HepG2 (cell line): ENCODE measurements at regions not wholly inside any gene's neighbourhood (a gene's known extent, or its start where the extent isn't known, plus 50 kb on each side); places are given as distances from the start of the nearest gene placed in this dataset.
A peak's percentile ranks its signal among the peaks of the same experiment; 100 is the strongest.

ENCODE experiments used
- ATAC-seq: fragments of 200-7000 bp; cut with Tn5 transposase; 3 replicates; pipeline ENCODE4 v1.9.1; 2020; ENCODE audit warnings: mild to moderate bottlenecking, moderate library complexity
- BruUV-seq: library from RNA; stranded (reverse); fragments of 400-500 nt; replicated peaks from 2 replicates; lab custom pipeline; 2021; lab: Mats Ljungman, UMichigan
- CTCF ChIA-PET: fragments of 300-600 bp; formaldehyde crosslinking; extraction: SDS; loops from one replicate; lab custom pipeline; 2021; ENCODE audit warnings: low total read pairs, inconsistent platforms, low intra/inter-chr PET ratio; lab: Yijun Ruan, JAX
- POLR2A ChIA-PET: fragments of 350-600 bp; sonication (Branson Sonifier 250); formaldehyde crosslinking; loops from one replicate; lab custom pipeline; 2020; ENCODE audit warnings: antibody characterized with exemption, inconsistent platforms; lab: Yijun Ruan, JAX
- DNase-seq: peaks from one replicate; pipeline ENCODE4 v3.0.0-alpha.2; 2015; ENCODE audit warnings: low spot score
- FAIRE-seq: peaks from 3 replicates; lab custom pipeline; 2011; peaks lifted over from hg19 to GRCh38; lab: Jason Lieb, UNC
- H2AFZ ChIP-seq: one replicate; pipeline ENCODE4 v1.6.1; 2011; ENCODE audit warnings: low read length, inconsistent platforms
- H3K27ac ChIP-seq: fragments of 300-600 bp; 3 replicates; pipeline ENCODE4 v1.8.0; 2011; ENCODE audit warnings: mixed run types, mild to moderate bottlenecking, mixed read lengths, low read length, inconsistent platforms; ENCODE audit not compliant: insufficient read depth; ENCODE audit errors: extremely low read length
- H3K27me3 ChIP-seq, 2 experiments: fragments of 200-600 bp in 1 of 2; 2 replicates in 1 of 2; 3 replicates in 1 of 2; pipeline versions ENCODE4 v1.6.0 to v1.8.0; 2011; ENCODE audit warnings: low read length in 2 of 2, mild to moderate bottlenecking in 2 of 2, moderate library complexity in 2 of 2, inconsistent platforms in 1 of 2; ENCODE audit not compliant: insufficient read depth in 2 of 2, control insufficient read depth in 1 of 2
- H3K36me3 ChIP-seq, 2 experiments: fragments of 200-600 bp in 1 of 2; replicated peaks in 1 of 2; 2 replicates in 1 of 2; 3 replicates in 1 of 2; pipeline versions ENCODE4 v1.5.1 to v1.8.0; 2011; ENCODE audit warnings: low read length in 2 of 2, inconsistent platforms in 1 of 2; ENCODE audit not compliant: insufficient read depth in 2 of 2, control insufficient read depth in 1 of 2
- H3K4me1 ChIP-seq: 2 replicates; pipeline ENCODE4 v1.5.1; 2012; ENCODE audit warnings: low read length, inconsistent platforms; ENCODE audit not compliant: insufficient read depth
- H3K4me2 ChIP-seq: 2 replicates; pipeline ENCODE4 v1.6.0; 2011; ENCODE audit warnings: low read depth, low read length, inconsistent platforms
- H3K4me3 ChIP-seq, 3 experiments: fragments of 200-600 bp in 1 of 3; sonication (generic), shearing (Covaris generic) in 1 of 3; replicated peaks in 1 of 3; 2 replicates each; pipeline ENCODE4 v1.5.1; 2011 to 2016; ENCODE audit warnings: low read length in 3 of 3, inconsistent platforms in 2 of 3, low read depth in 2 of 3, mild to moderate bottlenecking in 2 of 3, control low read depth in 1 of 3, mixed read lengths in 1 of 3; ENCODE audit not compliant: insufficient read depth in 1 of 3
- H3K79me2 ChIP-seq: one replicate; pipeline ENCODE4 v1.6.1; 2011; ENCODE audit warnings: low read length, inconsistent platforms; ENCODE audit not compliant: insufficient read depth
- H3K9ac ChIP-seq: 2 replicates; pipeline ENCODE4 v1.6.0; 2011; ENCODE audit warnings: mild to moderate bottlenecking, low read depth, low read length, inconsistent platforms; ENCODE audit not compliant: insufficient read depth
- H3K9me3 ChIP-seq: 2 replicates; pipeline ENCODE4 v1.5.1; 2012; ENCODE audit warnings: mild to moderate bottlenecking, low read length
- H4K20me1 ChIP-seq: 2 replicates; pipeline ENCODE4 v1.6.0; 2011; ENCODE audit warnings: inconsistent platforms, mild to moderate bottlenecking, low read length, moderate library complexity; ENCODE audit not compliant: insufficient read depth
- ATF7 ChIP-seq, 2 experiments: fragments of 450-650 bp in 1 of 2; sonication (generic) in 1 of 2; formaldehyde crosslinking in 1 of 2; IDR thresholded peaks; 2 replicates each; pipeline versions ENCODE4 v1.4.0 to v1.6.1; 2016 to 2020; ENCODE audit warnings: antibody characterized with exemption in 1 of 2, mild to moderate bottlenecking in 1 of 2, missing genetic modification reagents in 1 of 2
- ISL2 ChIP-seq: sonication (generic); formaldehyde crosslinking; IDR thresholded peaks from 2 replicates; pipeline ENCODE4 v1.5.0; 2020; ENCODE audit warnings: missing genetic modification reagents
- SOX13 ChIP-seq, 3 experiments: fragments of 450-650 bp in 1 of 3; sonication (generic) in 1 of 3; formaldehyde crosslinking in 1 of 3; IDR thresholded peaks in 2 of 3; conservative IDR thresholded peaks in 1 of 3; 2 replicates each; pipeline versions ENCODE4 v1.5.0 to v1.6.1; 2016 to 2020; ENCODE audit warnings: antibody characterized with exemption in 1 of 3, mild to moderate bottlenecking in 1 of 3, missing compliant biosample characterization in 1 of 3, missing genetic modification reagents in 1 of 3, moderate library complexity in 1 of 3
- ZC3H4 ChIP-seq: sonication (generic); formaldehyde crosslinking; IDR thresholded peaks from 2 replicates; pipeline ENCODE4 v1.4.0; 2020; ENCODE audit warnings: missing genetic modification reagents, borderline replicate concordance
- WGBS: methylation state at CpG from one replicate; pipeline ENCODE4 v1.1.6; 2017; ENCODE audit warnings: low lambda C conversion rate; 5-methylcytosine and 5-hydroxymethylcytosine counted together
- in situ Hi-C: cut with HindIII; loops from 2 replicates; pipeline ENCODE4 v1.10.0; 2017; ENCODE audit warnings: low pct_unique_long_range_greater_than_20kb; ENCODE audit not compliant: extremely low pct_ligation_motif_present
- intact Hi-C: fragments of 100-400 bp; cut with micrococcal nuclease; formaldehyde crosslinking; loops from one replicate; pipeline ENCODE4 v1.10.0; 2022; ENCODE audit not compliant: unreplicated experiment

GRCh38 chr7:42502022-42502421, 265.0 kb upstream of the GLI3 start:
- Histone ChIP-seq H3K4me2 (no peak overlapping the region), H3K9me3 (peaks cover 16% of the 10 kb centered on the region; the same call in 1 of the 2 replicates), H3K79me2 (no peaks in the 10 kb centered on the region), H4K20me1 (no peaks in the 10 kb centered on the region), H3K27ac (no peak overlapping the region), H3K4me1 (no peaks in the 10 kb centered on the region), H3K9ac (no peak overlapping the region), H3K4me3 (no peak overlapping the region), H3K27me3 (no peaks in the 10 kb centered on the region), H3K36me3 (no peaks in the 10 kb centered on the region), H2AFZ (no peak overlapping the region)
- ATAC-seq (no peak), DNase-seq (no peak), FAIRE-seq (no peak)
- intact Hi-C loops, result no loop called here
- in situ Hi-C loops, result no loop called here
- CTCF ChIA-PET, result no interaction called here
- TF ChIP-seq SOX13 (IDR thresholded peaks at IDR 0.05), result no peak
- TF ChIP-seq SOX13 (CRISPR knock-in tag; conservative IDR thresholded peaks at IDR 0.05 in 1 of 2, IDR thresholded peaks at IDR 0.05 in 1 of 2), result no peak
- no peak for TF ChIP-seq ISL2 (CRISPR knock-in tag)
- 0% methylated on average over 1 of the region's 1 CpG for WGBS
- POLR2A ChIA-PET, result no interaction called here
- no TSS peak for BruUV-seq

- Histone ChIP-seq H3K9ac (no peak overlapping the region), H4K20me1 (no peaks in the 10 kb centered on the region), H3K36me3 (no peaks in the 10 kb centered on the region), H3K4me1 (no peaks in the 10 kb centered on the region), H2AFZ (no peak overlapping the region), H3K27ac (no peak overlapping the region), H3K27me3 (no peaks in the 10 kb centered on the region), H3K9me3 (no peaks in the 10 kb centered on the region; the same call in 1 of the 2 replicates), H3K4me3 (no peak overlapping the region), H3K79me2 (no peaks in the 10 kb centered on the region), H3K4me2 (no peak overlapping the region)
- in situ Hi-C loops (no loop called here), intact Hi-C loops (no loop called here)
- BruUV-seq, result no TSS peak
- CTCF ChIA-PET, result no interaction called here
- POLR2A ChIA-PET, result no interaction called here
- TF ChIP-seq ATF7 (IDR thresholded peaks at IDR 0.05) (peak; percentile 71), ATF7 (CRISPR knock-in tag; IDR thresholded peaks at IDR 0.05) (no peak), ZC3H4 (no peak)
- ATAC-seq (no peak), DNase-seq (no peak), FAIRE-seq (no peak)
- 65% methylated on average over 3 of the region's 3 CpGs for WGBS
Measured at GRCh38 chr7:42495256-42495655, 258.2 kb upstream of the GLI3 start.
